ENCODE measurements at regions not wholly inside any gene's neighbourhood (a gene's known extent, or its start where the extent isn't known, plus 50 kb on each side); places are given as distances from the start of the nearest gene placed in this dataset.

- DNase-seq (ENCODE audit: low read depth): no peak
- TF ChIP-seq CTCF (IDR thresholded peaks at IDR 0.05; ENCODE audit: insufficient read depth, low read length): no peak
- peak overlapping the region; percentile 51 for H3K4me3 ChIP-seq (ENCODE audit: low read depth, low read length)
These were observed 157.0 kb upstream of the FRMD4B start for GRCh38 chr3:69542805-69543429.

DNA sequence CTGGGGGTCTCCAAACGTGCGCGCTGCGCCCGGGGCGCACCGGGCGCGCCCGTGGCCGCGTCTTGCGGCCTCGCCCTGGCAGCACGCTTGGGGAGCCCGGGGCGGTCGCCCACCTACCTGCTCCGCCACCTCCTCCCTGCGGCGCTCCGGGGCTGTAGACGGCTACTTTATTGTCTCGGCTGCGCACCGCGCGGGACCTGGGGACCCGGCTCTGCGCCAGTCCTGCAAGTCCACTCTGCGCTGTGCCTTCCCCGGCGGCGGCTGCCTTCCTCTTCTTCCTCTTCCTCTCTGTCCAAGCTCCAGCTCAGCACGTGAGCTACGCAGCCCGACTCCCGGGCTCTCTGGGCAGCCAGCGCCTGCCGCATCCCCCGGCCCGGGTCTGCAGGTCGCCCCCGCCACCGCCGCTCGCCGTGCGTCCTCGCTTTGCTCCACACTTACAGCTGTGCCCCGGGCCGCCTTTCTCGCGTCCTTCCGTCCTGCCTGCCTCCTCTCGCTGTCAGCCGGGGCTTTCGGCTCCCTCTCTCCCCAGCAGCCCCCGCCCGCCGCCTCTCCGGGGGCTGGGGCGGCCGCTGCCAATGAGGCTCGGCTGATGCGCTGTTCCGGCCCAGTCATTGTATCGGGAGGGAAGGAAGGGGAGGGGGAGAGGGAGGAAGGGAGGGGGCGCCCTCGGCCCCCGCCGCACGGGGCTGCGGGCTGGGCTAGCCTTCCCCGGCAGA, 156.4 kb upstream of the FRMD4B start:
- H3K4me3 ChIP-seq (ENCODE audit: low read depth, low read length): peak overlapping the region; percentile 51
- no peak for DNase-seq (ENCODE audit: low read depth)

GRCh38 chr3:69541711-69542088, 155.8 kb upstream of the FRMD4B start:
- peak; percentile 14 for DNase-seq (ENCODE audit: low read depth)
- peak overlapping the region; percentile 51 for H3K4me3 ChIP-seq (ENCODE audit: low read depth, low read length)
- no peak for TF ChIP-seq CTCF (IDR thresholded peaks at IDR 0.05; ENCODE audit: insufficient read depth, low read length)

More for the DNA sequence above, 156.4 kb upstream of the FRMD4B start:
- TF ChIP-seq CTCF (IDR thresholded peaks at IDR 0.05; ENCODE audit: insufficient read depth, low read length): no peak

- H3K4me3 ChIP-seq (ENCODE audit: low read depth, low read length): no peak overlapping the region
- no peak for DNase-seq (ENCODE audit: low read depth)
- TF ChIP-seq CTCF (IDR thresholded peaks at IDR 0.05; ENCODE audit: insufficient read depth, low read length): no peak
These were observed 155.1 kb upstream of the FRMD4B start for GRCh38 chr3:69540706-69541581.

- no peak for DNase-seq (ENCODE audit: low read depth)
- H3K4me3 ChIP-seq (ENCODE audit: low read depth, low read length): no peak overlapping the region
- TF ChIP-seq CTCF (IDR thresholded peaks at IDR 0.05; ENCODE audit: insufficient read depth, low read length): no peak
These were observed 153.2 kb upstream of the FRMD4B start for GRCh38 chr3:69539134-69539533.

GRCh38 chr3:69538281-69538680, 152.4 kb upstream of the FRMD4B start:
- TF ChIP-seq CTCF (IDR thresholded peaks at IDR 0.05; ENCODE audit: insufficient read depth, low read length): no peak
- no peak overlapping the region for H3K4me3 ChIP-seq (ENCODE audit: low read depth, low read length)
- no peak for DNase-seq (ENCODE audit: low read depth)

Measured in fibroblast of the aortic adventitia (primary cell).